Testis (tissue), 2 donors: ENCODE measurements at regions not wholly inside any gene's neighbourhood (a gene's known extent, or its start where the extent isn't known, plus 50 kb on each side); places are given as distances from the start of the nearest gene placed in this dataset.

Experiments used
- POLR2A ChIP-seq: fragments of 450-650 bp; IDR thresholded peaks from one replicate; pipeline ENCODE4 v1.6.1; 2017; ENCODE audit warnings: antibody characterized with exemption, mild to moderate bottlenecking, moderate library complexity
- TF ChIP-seq, protein P1 (sequence below), 3 experiments: fragments of 450-650 bp in 2 of 3; fragments of 200-600 bp in 1 of 3; sonication (generic) in 1 of 3; IDR thresholded peaks; one replicate each; pipeline ENCODE4 v1.5.1; 2016 to 2019; ENCODE audit warnings: antibody characterized with exemption in 3 of 3, mild to moderate bottlenecking in 2 of 3, moderate library complexity in 1 of 3

DNA sequence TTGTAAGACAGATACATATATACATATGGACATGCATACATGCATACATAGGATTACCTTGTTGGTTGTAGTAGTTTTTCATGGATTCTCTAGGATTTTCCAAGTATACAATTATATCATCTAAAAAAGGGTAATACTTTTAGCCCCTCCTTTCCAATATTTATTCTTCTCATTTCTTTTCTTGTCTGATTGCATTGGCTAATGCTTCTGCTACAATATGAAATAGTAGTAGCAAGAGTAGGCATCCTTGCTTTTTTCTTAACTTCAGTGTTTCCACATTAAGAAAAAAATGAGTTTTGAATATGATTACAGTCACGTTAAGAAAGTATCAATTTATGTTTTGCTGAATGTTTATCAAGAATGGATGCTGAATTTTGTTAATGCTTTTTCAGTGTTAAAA is 58.0 kb downstream of the RBFOX3 start:
- TF ChIP-seq POLR2A, result no peak
- TF ChIP-seq, protein P1, sequence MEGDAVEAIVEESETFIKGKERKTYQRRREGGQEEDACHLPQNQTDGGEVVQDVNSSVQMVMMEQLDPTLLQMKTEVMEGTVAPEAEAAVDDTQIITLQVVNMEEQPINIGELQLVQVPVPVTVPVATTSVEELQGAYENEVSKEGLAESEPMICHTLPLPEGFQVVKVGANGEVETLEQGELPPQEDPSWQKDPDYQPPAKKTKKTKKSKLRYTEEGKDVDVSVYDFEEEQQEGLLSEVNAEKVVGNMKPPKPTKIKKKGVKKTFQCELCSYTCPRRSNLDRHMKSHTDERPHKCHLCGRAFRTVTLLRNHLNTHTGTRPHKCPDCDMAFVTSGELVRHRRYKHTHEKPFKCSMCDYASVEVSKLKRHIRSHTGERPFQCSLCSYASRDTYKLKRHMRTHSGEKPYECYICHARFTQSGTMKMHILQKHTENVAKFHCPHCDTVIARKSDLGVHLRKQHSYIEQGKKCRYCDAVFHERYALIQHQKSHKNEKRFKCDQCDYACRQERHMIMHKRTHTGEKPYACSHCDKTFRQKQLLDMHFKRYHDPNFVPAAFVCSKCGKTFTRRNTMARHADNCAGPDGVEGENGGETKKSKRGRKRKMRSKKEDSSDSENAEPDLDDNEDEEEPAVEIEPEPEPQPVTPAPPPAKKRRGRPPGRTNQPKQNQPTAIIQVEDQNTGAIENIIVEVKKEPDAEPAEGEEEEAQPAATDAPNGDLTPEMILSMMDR (IDR thresholded peaks at IDR 0.05), result no peak
